Fibroblast of skin of abdomen (primary cell): ENCODE measurements at regions not wholly inside any gene's neighbourhood (a gene's known extent, or its start where the extent isn't known, plus 50 kb on each side); places are given as distances from the start of the nearest gene placed in this dataset.
"Not testable (repeated sequence)": the region's sequence is repeated elsewhere in the genome, so short reads cannot be mapped to it uniquely, and the experiment has no call there.

Experiments used
- DNase-seq: peaks from one replicate; pipeline ENCODE4 v3.0.0-alpha.2; 2013

DNA sequence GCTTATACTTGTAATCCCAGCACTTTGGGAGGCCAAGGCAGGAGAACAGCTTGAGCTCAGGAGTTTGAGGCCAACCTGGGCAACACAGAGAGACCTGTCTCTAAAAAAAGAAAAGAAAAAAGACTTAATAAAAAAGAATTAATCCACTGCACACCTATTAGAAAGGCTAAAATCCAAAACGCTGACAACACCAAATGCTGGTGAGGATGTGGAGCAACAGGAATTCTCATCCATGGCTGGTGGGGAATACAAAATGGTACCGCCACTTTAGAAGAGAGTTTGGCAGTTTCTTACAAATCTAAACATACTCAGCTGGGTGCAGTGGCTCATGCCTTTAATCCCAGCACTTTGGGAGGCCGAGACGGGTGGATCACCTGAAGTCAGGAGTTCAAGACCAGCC is 110.0 kb upstream of the NDUFV2 start:
- not testable (repeated sequence) for DNase-seq

DNA sequence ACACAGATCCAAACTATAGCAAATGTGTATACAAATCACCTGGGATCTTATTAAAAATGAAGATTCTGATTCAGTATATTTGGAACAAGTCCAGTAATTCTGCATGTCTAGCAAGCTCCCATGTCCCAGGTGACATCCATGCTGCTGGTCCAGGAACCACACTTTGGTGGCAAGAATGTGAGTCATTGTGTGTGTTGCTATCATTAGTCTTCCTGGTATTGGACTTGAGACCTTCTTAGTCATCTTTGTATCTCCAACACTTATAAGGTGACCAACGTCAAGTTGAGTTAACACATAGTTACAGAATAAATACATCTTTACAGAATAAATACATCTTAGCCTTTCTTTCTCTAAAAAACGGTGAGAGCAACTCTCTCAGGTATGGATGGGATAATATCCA is 107.9 kb upstream of the NDUFV2 start:
- DNase-seq: no peak

DNA sequence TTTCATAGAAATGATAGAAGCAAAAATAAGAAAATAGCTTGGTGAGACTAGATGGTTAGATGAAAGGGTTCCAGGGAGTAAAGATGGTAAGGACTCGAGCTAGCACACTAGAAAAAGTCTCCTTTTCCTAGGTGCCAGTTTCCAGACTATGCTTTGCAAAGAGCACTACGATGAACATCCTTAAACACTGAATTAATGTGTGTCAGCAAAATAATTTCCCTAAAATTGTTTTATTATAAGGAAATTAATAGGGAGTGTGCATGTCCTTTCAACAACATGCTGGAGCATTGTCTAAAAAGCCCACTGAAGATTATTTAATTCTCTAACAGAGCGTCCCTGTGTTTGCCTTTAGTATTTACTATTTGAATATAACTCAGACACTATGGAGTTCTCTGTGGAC is 107.4 kb upstream of the NDUFV2 start:
- DNase-seq: no peak

DNA sequence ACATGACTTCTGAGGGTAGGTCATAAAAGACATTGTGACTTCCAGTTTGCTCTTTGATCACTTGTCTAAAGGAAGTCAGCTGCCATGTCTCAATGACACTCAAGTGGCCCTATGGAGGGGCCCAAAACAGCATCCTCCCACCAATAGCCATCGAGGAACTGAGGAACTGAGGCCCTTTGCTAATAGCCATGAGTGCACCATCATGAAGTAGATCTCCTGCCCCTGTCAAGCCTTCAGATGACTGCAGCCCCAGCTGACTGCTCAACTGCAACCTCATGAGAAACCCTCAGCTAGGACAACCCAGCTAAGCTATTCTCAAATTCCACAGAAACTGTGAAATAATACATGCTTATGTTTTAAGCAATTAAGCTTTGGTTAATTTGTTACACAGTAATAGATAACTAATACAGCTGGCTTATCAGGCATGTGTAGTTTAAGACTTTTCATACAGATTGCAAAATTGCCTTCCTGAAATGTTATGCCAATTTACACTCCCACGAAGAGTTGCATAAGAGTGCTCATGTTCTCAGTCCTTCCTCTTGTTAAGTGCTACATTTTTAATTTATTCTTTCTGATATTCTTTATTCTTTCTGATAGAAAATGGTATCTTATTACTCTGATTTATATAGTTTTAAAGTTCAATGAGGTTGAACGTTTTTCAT is 105.6 kb upstream of the NDUFV2 start:
- DNase-seq: no peak

DNA sequence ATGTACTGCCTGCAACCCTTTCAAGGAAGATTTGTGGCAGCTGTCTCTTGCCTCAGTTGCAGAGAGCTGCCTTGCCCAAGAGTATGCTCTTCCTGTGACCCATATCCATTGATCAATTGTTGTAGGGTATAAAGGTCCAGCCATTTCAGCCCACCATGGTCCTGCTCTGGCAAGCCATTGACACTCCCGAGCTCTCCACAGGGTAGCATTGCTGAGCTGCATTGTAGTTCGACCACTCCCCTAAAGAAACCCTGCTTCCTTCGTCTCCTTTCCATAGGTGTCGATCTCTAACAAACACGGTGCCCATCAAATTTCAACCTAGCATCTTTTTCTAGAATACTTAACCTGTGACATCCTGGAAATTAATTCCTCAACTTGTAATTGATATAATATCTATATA is 104.9 kb upstream of the NDUFV2 start:
- no peak for DNase-seq

DNA sequence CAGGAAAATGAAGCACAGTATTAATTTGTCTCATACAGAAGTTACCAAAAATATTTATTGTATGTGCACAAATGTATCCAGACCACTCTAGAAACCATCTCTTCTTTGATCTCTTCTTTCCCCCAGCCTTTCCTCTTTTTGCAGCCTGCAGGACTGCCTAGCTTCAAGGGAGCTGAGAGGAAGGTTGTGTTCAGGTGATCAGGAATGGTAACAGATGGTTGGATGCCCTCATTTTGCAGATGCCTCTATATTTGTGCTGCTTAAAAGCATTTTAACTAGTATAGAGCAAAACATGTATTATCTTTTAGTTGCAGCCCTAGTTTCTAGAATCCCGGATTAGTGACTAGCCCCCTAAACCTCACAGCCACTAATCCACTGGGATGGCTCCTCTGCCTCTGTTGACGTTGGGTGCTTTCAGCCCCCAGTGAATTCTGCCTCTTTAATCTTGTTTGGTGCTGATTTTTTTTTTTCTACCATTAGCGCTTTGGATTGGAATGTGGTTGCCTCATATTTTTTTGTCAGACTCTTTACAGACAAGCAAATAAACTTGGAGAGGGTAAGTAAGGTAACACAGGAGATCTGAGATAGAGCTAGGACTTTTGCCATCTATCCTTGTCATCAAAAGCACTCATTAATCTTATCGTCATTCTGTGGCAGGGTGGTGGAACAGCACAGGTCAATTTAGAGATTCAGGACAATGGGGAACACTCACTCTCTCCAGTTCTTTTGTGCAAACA is 103.8 kb upstream of the NDUFV2 start:
- DNase-seq: peak; percentile 67

DNA sequence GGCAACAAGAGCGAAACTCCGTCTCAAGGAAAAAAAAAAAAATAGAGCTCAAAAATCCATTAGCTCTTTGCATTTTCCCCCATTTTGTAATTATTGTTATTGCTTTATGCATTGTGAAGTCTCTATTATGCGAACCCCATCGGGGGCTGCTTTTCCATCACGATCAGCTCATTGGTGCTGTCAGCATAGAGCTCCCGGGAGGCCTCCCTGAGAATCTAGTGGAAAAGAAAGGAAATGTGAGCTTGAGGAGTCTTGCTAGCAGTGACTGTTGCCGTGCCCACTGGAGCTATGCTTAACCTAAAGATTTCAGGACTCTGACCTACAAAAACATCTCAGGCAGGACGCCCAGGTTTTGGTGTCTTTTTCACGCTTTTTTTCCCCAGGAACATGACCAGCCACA is 102.6 kb upstream of the NDUFV2 start:
- no peak for DNase-seq

DNA sequence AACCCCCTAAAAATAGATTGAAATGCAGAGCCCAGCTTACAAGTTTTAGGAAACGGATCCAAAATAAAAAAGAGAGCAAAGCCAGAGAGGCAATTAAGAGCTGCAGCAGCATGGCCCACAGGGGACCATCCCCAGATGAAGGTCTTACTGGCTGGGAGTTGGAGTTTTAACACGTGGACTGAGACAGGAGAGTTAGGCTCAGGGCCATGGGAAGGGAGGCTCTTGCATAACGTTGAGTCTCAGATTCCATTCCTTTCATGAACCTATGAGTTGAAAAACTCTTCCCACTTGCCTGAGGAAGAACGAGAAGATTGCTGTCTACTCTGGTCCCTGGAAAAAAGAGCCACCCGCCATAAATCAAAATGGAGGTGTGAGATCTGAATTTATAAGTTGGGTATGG is 101.8 kb upstream of the NDUFV2 start:
- DNase-seq: peak; percentile 51

DNA sequence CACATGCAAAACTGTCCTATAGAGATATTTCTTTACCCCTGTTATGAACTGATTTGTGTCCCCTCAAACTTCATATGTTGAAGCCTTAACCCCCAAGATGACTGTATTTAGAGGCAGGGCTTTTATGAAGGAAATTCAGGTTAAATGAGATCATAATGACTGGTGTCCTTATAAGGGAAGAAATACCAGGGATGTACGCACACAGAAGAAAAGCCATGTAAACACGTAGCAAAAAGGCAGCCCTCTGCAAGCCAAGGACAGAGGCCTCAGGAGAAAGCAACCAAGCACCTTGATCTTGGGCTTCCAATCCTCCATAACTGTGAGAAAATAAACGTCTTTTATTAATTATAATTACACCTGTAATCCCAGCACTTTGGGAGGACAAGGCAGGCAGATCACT is 101.3 kb upstream of the NDUFV2 start:
- DNase-seq: peak; percentile 70

DNA sequence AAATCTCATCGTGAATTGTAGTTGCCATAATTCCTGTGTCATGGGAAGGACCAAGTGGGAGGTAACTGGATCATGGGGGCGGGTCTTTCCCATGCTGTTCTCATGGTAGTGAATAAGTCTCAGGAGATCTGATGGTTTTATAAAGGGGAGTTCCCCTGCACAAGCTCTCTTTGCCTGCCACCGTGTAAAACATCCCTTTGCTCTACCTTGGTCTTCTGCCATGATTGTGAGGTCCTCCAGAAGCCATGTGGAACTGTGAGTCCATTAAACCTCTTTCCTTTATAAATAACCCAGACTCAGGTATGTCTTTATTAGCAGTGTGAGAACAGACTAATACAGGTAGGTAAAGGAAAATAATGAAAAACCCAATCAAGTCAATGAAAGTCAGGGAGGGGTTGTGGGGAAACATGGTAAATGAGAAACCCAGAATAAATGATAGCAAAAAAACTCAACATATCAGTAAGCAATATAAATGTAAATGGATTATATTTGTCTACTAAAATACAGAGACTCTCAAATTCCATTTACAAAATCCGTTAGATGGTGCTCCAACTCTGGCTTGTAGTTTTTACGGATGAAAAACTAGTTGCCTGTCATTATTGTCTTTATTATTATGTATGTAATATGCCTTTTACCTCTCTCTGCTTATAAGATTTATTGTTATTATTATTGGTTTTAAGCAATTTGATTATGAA is 98.9 kb upstream of the NDUFV2 start:
- no peak for DNase-seq

DNA sequence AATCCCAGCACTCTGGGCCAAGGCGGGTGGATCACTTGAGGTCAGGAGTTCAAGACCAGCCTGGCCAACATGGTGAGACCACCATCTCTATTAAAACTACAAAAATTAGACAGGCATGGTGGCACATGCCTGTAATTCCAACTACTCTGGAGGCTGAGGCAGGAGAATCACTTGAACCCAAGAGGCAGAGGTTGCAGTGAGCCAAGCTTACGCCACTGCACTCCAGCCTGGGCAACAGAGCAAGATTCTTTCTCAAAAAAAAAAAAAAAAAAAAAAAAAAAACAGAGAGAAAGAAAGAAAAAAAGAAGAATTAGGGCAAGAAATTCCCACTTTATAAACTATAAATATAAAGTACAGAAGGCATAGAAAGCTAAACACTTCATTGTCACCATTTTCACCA is 98.2 kb upstream of the NDUFV2 start:
- not testable (repeated sequence) for DNase-seq

DNA sequence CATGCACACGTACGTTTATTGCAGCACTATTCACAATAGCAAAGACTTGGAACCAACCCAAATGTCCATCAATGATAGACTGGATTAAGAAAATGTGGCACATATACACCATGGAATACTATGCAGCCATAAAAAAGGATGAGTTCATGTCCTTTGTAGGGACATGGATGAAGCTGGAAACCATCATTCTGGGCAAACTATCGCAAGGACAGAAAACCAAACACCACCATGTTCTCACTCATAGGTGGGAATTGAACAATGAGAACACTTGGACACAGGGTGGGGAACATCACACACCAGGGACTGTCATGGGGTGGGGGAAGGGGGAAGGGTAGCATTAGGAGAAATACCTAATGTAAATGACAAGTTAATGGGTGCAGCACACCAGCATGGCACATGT is 94.8 kb upstream of the NDUFV2 start:
- DNase-seq: not testable (repeated sequence)

DNA sequence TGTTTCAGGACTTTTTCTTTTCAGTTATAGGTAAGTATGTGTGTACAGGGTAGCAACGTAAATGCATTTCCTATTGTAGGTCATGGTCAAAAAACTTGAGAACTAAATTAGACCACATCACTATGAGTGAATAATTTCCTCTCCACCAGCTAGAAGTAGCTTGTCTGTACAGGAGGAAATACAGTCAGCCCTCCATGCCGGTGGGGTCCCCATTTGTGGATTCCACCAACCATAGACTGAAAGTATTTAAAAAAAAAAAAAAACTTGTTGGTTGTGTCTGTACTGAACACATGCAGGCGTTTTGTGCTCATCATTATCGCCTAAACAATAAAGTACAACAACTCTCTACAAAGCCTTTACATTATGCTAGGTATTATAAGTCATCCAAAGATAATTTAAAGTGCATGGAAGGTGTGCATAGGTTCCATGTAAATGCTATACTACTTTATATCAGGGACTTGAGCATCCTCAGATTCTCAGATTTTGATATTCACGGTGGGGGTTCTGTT is 94.2 kb upstream of the NDUFV2 start:
- DNase-seq: no peak

DNA sequence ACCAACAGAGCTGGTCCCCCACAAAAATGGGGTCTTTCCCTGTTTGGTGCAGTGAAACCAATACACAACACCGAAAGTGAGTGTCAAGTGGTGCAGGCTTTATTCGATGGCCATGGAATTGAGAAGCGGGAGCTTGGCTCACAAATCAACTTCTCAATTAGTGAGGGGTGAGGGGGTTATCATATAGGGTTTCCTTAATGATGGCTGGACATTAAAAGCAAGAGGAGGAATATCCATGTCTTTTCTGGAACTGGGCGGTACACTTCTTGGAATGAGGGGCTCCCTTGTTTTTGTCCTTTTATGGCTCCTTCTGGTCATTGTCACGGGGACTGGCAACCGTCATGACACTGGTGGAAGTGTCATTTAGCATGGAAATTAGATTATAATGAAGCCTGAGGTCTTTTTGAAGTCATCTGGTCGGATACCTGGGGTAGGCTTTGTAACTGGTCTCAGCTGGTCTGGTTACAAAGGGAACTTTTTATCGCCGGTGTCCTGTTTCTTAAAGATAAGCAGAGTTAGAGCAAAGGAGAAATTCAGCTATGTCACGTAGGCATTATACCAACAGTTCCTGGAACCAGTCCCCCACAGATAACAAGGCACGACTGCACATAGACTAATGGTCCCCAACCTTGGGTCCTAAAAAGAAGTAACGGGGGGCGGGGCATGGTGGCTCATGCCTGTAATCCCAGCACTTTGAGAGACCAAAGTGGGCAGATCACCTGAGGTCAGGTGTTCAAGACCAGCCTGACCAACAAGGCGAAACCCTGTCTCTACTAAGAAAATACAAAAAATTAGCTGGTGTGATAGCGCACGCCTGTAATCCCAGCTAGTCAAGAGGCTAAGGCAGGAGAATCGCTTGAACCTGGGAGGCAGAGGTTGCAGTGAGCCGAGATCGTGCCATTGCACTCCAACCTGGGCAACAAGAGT is 93.5 kb upstream of the NDUFV2 start:
- DNase-seq: no peak

DNA sequence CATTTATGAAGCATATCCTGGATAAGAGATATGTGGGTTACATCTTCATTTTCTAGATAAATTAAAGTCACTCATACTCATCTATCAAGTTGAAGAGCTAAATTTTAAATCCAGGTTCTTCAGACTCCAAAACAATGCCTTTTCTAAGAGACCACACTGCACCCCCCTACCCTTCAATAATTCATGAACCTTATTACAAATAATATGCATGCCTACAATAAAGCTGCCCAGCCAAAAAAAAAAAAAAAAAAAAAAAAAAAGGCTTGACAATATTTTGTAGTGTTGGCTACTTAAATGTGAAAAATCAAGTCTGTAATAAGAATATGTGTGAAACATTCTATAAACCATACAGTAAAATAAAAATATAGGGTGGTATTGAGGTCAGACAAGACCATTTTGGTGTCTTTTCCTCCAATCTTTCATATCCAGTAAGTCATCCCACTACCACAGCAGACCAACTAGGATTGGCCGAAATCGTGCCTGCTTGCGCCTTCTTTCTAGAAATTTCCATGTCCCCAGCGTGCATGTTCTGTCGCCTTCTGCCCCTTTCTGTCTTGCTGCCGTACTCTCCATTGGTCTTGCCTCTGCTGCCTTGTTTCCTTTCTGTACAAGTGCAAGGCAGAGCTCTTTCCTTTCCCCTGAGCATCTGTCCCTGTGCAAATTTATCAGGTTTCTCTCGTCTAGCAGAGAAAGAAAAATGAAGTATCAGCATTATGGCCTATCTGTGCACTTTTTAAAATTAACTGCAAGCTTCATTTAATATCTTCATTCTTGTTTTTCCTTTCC is 92.6 kb upstream of the NDUFV2 start:
- DNase-seq: no peak

DNA sequence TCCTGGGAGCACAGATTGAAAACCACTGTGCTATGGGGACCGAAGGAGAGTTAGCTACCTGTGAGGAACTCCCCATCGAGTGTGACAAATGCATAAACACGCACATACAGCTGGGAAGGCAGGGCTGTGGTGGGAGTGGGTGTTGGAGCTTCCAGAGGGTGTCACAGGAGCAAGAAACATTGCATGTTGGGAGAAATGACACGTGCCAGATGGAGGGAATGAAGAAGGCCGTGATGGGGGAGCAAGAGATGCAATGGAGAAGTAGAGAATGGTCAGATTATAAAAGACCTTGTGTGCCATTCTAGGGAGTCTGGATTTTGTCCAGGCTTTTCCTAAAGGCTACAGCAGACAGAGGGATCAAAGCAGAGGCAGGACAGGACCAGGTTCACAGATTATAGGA is 91.1 kb upstream of the NDUFV2 start:
- no peak for DNase-seq

DNA sequence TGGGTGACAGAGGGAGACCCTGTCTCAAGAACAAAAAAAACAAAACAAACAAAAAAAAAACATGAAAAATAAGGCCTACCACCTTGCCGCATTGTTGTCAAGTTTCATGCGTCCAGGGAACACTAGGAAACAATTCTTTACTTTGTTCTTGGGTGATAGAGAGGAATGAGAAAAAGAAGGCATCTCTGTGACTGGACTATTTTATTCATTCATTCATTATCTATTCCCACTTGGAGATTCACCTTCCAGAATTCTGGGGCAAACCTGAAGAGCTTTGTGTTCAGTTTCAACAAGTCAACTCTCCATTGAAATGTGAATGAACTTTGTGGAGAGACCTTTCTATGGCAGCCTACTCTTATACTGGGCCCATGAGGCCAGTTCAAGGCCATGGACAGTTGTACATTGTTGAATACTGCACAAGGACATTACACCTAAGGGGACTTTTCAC is 88.5 kb upstream of the NDUFV2 start:
- no peak for DNase-seq

DNA sequence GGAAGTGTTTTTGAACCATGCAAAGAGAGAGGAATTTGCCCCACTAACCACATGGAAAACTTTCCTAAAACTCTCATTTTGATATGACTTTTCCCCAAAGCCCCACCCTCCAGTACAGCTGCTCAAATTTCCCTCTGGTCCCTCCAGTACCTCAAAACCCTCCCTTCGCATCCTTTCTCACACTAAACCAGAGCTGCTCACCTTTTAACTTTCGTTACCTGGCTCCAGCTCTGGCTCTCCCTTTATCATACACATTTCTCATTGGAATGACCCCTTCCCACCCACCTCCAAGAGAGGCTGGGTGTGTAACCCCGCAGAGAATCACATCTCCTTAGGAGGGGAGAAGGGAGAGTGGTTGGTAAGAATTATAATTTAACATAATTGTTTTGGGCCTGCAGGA is 86.8 kb upstream of the NDUFV2 start:
- DNase-seq: no peak

DNA sequence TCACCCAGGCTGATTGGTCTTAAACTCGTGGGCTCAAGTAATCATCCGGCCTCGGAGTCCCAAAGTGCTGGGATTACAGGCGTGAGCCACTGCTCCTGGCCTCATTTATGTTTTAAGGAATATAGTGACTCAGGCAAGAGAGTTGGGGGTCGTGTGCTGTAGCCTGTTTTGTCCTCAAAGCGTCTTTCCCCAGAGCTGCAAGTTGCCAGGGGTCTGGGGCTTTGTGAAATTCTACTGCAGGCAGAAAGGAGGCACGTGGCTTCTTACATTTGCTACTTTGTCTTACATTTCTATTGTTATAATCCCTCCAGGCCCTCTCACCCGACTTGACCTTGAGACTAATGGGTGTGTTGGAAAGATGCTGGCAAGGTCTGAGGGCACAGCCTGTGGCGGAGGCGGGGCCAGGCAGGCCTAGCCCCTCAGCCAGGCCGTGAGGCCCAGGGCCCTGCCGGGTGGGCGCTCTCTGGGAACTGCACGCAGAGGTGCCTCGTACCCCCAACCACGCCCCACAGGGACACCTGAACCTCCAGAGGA is 85.8 kb upstream of the NDUFV2 start:
- no peak for DNase-seq

DNA sequence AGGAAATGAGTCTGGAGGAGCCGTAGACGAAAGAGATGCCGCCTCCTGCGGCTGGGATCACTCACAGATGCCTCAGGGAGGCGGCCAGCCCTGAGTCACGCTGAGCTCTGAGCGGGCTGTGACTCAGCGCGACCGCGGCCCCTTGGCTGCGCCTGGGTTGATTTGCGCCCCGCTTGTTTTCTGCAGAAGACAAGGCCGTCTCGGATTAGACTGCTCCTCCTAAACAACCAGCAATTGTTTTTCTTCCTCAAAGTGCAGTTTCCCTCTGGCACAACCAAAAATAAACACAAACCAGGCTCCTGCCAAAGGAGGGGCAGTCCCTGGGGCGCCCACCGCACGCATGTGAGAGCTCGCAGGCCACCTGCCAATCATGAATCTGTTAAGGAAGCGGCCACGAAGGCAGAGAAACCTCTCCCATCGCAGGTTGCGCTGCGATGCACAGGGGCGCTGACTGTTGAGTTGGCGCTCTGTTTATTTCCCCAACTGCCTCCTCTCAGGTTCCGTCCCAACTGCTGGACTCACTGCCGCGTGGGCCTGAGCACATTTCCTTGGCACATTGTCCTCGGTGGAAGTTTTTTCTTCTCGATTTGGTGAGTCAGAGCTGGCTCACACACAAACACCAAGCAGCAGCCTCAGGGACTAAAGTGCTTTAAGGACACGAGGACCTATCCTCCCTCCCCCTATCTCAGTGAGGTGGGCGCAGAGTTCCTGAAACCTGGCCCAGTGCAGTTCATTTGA is 85.2 kb upstream of the NDUFV2 start:
- DNase-seq: peak; percentile 94

DNA sequence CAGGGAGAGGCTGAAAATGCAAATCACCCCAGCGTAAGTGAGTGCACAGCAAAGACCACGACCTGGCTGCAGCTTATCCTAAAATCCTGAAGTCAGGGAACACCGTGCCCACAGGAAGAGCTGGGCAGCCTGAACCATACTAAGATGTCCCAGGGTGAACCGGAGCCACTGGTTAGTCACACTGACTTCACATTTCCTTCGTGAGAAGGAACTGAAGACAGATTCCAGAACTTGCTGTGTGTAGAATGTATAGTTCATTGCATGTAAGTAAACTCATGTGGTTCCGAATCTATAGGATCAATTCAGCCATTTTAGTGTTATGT is 84.6 kb upstream of the NDUFV2 start:
- peak; percentile 70 for DNase-seq
